Transverse colon (tissue), 4 donors: ENCODE measurements at regions not wholly inside any gene's neighbourhood (a gene's known extent, or its start where the extent isn't known, plus 50 kb on each side); places are given as distances from the start of the nearest gene placed in this dataset.

ENCODE experiments used
- DNase-seq: peaks from one replicate; pipeline ENCODE4 v3.0.0-alpha.2; 2019
- H3K27ac ChIP-seq, 4 donors: fragments of 200-600 bp; sonication (generic); 2 replicates each; pipeline ENCODE4 v1.5.1; 2016 to 2018; ENCODE audit warnings: inconsistent platforms in 4 of 4
- H3K27me3 ChIP-seq: fragments of 200-600 bp; sonication (generic); 2 replicates; pipeline ENCODE4 v1.5.1; 2017; ENCODE audit warnings: inconsistent platforms
- H3K36me3 ChIP-seq, 4 donors: fragments of 200-600 bp; sonication (generic); 2 replicates each; pipeline ENCODE4 v1.5.1; 2017 to 2019; ENCODE audit warnings: inconsistent platforms in 4 of 4
- H3K4me1 ChIP-seq, 4 donors: fragments of 200-600 bp; sonication (generic); 2 replicates each; pipeline ENCODE4 v1.5.1; 2017 to 2020; ENCODE audit warnings: inconsistent platforms in 4 of 4
- H3K4me3 ChIP-seq, 4 donors: fragments of 200-600 bp; sonication (generic); 1 replicate in 1 of 4; 2 replicates in 3 of 4; pipeline versions ENCODE4 v1.5.1 to v1.6.1; 2017 to 2019; ENCODE audit warnings: inconsistent platforms in 4 of 4
- H3K9me3 ChIP-seq, 2 donors: fragments of 200-600 bp; sonication (generic); 2 replicates each; pipeline ENCODE4 v1.5.1; 2017 to 2019; ENCODE audit warnings: inconsistent platforms in 2 of 2
- CTCF ChIP-seq, 5 experiments: fragments of 200-600 bp in 3 of 5; fragments of 450-650 bp in 2 of 5; sonication (generic) in 3 of 5; IDR thresholded peaks; 1 replicate in 2 of 5; 2 replicates in 3 of 5; pipeline ENCODE4 v1.5.1; 2016 to 2017; ENCODE audit warnings: antibody characterized with exemption in 5 of 5, inconsistent platforms in 3 of 5, mild to moderate bottlenecking in 2 of 5, moderate library complexity in 1 of 5
- EP300 ChIP-seq: sonication (generic); formaldehyde crosslinking; IDR thresholded peaks from one replicate; pipeline ENCODE4 v1.6.1; 2017; ENCODE audit warnings: antibody characterized with exemption, low read depth
- POLR2A ChIP-seq: fragments of 450-650 bp; IDR thresholded peaks from one replicate; pipeline ENCODE4 v1.6.1; 2016; ENCODE audit warnings: antibody characterized with exemption, mild to moderate bottlenecking, moderate library complexity
- POLR2AphosphoS5 ChIP-seq, 3 donors: sonication (generic); formaldehyde crosslinking; IDR thresholded peaks; one replicate each; pipeline ENCODE4 v1.6.1; 2016; ENCODE audit warnings: antibody characterized with exemption in 3 of 3
- WGBS, 2 donors: methylation state at CpG; one replicate each; pipeline ENCODE4 v1.1.5; 2018; ENCODE audit warnings: low coverage in 1 of 2; 5-methylcytosine and 5-hydroxymethylcytosine counted together
- in situ Hi-C, 4 donors: fragments of 200-750 bp; cut with MboI; loops; one replicate each; pipeline versions ENCODE4 v1.15.0 to v1.15.1; 2017; ENCODE audit warnings: low sequenced_read_pairs in 3 of 4, low pct_ligation_motif_present in 1 of 4, low pct_unique_long_range_greater_than_20kb in 1 of 4
- intact Hi-C: fragments of 100-400 bp; cut with DNase I; formaldehyde crosslinking; loops from one replicate; pipeline ENCODE4 v1.15.1; 2023; ENCODE audit warnings: low total_unique reads

- no peak for DNase-seq
- no peak overlapping the region for H3K27ac ChIP-seq
- 86 to 97% methylated on average over 8 to 11 of the region's 11 CpGs for WGBS, 2 donors
- in situ Hi-C loops = no loop called here
- intact Hi-C loops = no loop called here
- no peaks in the 10 kb centered on the region for H3K27me3 ChIP-seq
- H3K9me3 ChIP-seq = no peaks in the 10 kb centered on the region
- H3K36me3 ChIP-seq = no peaks in the 10 kb centered on the region
- no peaks in the 10 kb centered on the region for H3K4me1 ChIP-seq
- no peak for TF ChIP-seq POLR2A
- H3K4me3 ChIP-seq = no peak overlapping the region
Measured at GRCh38 chr13:104648291-104648690, 1582.1 kb upstream of the SLC10A2 start.

DNA sequence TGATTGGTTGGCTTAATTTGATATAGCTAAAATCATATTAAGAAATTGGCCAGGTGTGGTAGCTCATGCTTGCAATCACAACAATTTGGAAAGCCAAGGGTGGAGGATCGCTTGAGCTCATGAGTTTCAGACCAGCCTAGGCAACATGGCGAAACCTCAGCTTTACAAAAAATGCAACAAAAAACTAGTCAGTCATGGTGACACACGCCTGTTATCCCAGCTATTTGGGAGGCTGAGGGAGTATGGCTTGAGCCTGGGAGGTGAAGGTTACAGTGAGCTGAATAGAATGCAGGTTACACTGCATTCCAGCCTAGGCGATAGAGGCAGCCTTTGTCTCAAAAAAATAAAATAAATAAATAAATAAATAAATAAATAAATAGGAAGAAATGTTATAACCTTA lies 1579.6 kb upstream of the SLC10A2 start:
- WGBS, 2 donors = 85 to 90% methylated on average over 2 to 4 of the region's 4 CpGs
- Histone ChIP-seq H3K27ac (no peak overlapping the region), H3K36me3 (no peaks in the 10 kb centered on the region), H3K4me1 (no peaks in the 10 kb centered on the region), H3K27me3 (no peaks in the 10 kb centered on the region), H3K9me3 (no peaks in the 10 kb centered on the region), H3K4me3 (no peak overlapping the region)
- in situ Hi-C loops = no loop called here
- TF ChIP-seq EP300 = no peak
- intact Hi-C loops = no loop called here
- DNase-seq = no peak

- Histone ChIP-seq H3K36me3 (no peaks in the 10 kb centered on the region), H3K4me1 (no peaks in the 10 kb centered on the region), H3K27me3 (no peaks in the 10 kb centered on the region), H3K4me3 (no peak overlapping the region), H3K9me3 (no peaks in the 10 kb centered on the region), H3K27ac (no peak overlapping the region)
- intact Hi-C loops = no loop called here
- in situ Hi-C loops = no loop called here
- DNase-seq = no peak
- no peak for TF ChIP-seq POLR2AphosphoS5 (IDR thresholded peaks at IDR 0.05)
- TF ChIP-seq CTCF (IDR thresholded peaks at IDR 0.05) = no peak
- no peak for TF ChIP-seq EP300
- TF ChIP-seq POLR2A = no peak
- 57 to 84% methylated on average over 5 of the region's 5 CpGs for WGBS, 2 donors
Measured at GRCh38 chr13:104641309-104641708, 1575.1 kb upstream of the SLC10A2 start.

DNA sequence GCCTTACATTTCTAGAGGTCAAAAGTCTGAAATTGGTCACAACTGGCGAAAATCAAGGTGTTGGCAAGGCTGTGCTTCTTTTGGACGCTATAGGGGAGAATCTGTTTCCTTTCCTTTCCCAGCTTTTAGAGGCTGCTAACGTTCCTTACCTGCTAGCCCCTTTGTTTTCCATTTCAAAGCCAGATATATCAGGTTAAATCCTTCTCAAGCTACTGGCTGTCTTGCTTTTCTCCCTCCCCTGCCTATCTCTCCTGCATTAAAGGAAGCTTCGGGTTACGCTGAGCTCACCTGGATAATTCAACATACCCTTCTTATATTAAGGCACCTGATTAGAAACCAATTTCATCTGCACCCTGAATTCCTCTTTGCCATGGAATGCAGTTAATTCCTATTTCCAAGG lies 1569.7 kb upstream of the SLC10A2 start:
- intact Hi-C loops (no loop called here), in situ Hi-C loops (no loop called here)
- H3K36me3 ChIP-seq = no peaks in the 10 kb centered on the region
- DNase-seq = no peak
- 57 to 70% methylated on average over 3 to 5 of the region's 5 CpGs for WGBS, 2 donors
- no peaks in the 10 kb centered on the region for H3K27me3 ChIP-seq
- H3K4me3 ChIP-seq = no peak overlapping the region
- no peak overlapping the region for H3K27ac ChIP-seq
- H3K4me1 ChIP-seq = no peaks in the 10 kb centered on the region
- no peak for TF ChIP-seq POLR2A
- no peak for TF ChIP-seq POLR2AphosphoS5 (IDR thresholded peaks at IDR 0.05)
- no peak for TF ChIP-seq EP300
- TF ChIP-seq CTCF (IDR thresholded peaks at IDR 0.05) = no peak
- H3K9me3 ChIP-seq = no peaks in the 10 kb centered on the region

DNA sequence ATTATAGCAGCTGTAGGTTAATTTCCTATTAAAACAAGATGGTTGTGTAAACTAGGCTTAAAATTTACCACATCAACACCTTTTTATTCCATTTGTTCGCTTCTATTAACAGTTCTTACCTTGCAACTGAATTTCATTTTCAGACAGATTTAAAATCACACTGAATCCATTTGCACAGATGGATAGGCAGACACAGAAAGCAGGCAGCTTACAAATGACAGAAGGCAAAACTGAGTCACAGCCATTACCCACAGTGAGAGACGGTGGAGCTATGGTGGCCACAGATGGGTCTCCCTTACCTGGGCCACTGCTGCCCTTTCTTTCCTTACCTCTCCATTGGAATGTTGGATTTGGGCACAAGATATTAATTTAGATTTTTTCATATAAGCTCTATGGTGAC lies 1567.8 kb upstream of the SLC10A2 start:
- no peak for DNase-seq
- Histone ChIP-seq H3K9me3 (no peaks in the 10 kb centered on the region), H3K4me3 (no peak overlapping the region), H3K27me3 (no peaks in the 10 kb centered on the region), H3K27ac (no peak overlapping the region), H3K4me1 (no peaks in the 10 kb centered on the region), H3K36me3 (no peaks in the 10 kb centered on the region)
- intact Hi-C loops = no loop called here
- TF ChIP-seq CTCF (IDR thresholded peaks at IDR 0.05) = no peak
- TF ChIP-seq POLR2AphosphoS5 (IDR thresholded peaks at IDR 0.05) = no peak
- in situ Hi-C loops = no loop called here
- WGBS, 2 donors = 93 to 100% methylated on average over 1 to 2 of the region's 2 CpGs
